ENCODE measurements at regions not wholly inside any gene's neighbourhood (a gene's known extent, or its start where the extent isn't known, plus 50 kb on each side); places are given as distances from the start of the nearest gene placed in this dataset.

GRCh38 chr20:3354247-3354646, 53.2 kb downstream of the DNAAF9 start:
- DNase-seq: no peak

GRCh38 chr20:3353646-3354045, 53.8 kb downstream of the DNAAF9 start:
- no peak for DNase-seq

- no peak for DNase-seq
Observed at GRCh38 chr20:3352202-3352601, 55.3 kb downstream of the DNAAF9 start.

GRCh38 chr20:3350422-3350821, 57.0 kb downstream of the DNAAF9 start:
- no peak for DNase-seq

GRCh38 chr20:3349786-3350185, 57.7 kb downstream of the DNAAF9 start:
- DNase-seq: no peak

- DNase-seq: no peak
Observed at GRCh38 chr20:3342766-3343165, 64.7 kb downstream of the DNAAF9 start.

GRCh38 chr20:3340443-3340842, 67.0 kb downstream of the DNAAF9 start:
- DNase-seq: no peak

GRCh38 chr20:3339571-3339970, 67.9 kb downstream of the DNAAF9 start:
- no peak for DNase-seq

GRCh38 chr20:3339076-3339475, 68.4 kb downstream of the DNAAF9 start:
- no peak for DNase-seq

GRCh38 chr20:3334156-3334943, 73.1 kb downstream of the DNAAF9 start:
- no peak for DNase-seq

GRCh38 chr20:3330046-3330741, 77.3 kb downstream of the DNAAF9 start:
- DNase-seq: no peak

- DNase-seq: peak in 1 of 2 donors; percentile 21
Observed at GRCh38 chr20:3328501-3328900, 79.0 kb downstream of the DNAAF9 start.

- no peak for DNase-seq
Observed at GRCh38 chr20:3326779-3327521, 80.5 kb downstream of the DNAAF9 start.

GRCh38 chr20:3325864-3326263, 81.6 kb downstream of the DNAAF9 start:
- DNase-seq: no peak

GRCh38 chr20:3323398-3323797, 84.1 kb downstream of the DNAAF9 start:
- peak in 1 of 2 donors; percentile 26 for DNase-seq

- no peak for DNase-seq
Observed at GRCh38 chr20:3318226-3318884, 79.4 kb upstream of the SLC4A11 start.

GRCh38 chr20:3316136-3316535, 77.1 kb upstream of the SLC4A11 start:
- no peak for DNase-seq

GRCh38 chr20:3315136-3315535, 76.1 kb upstream of the SLC4A11 start:
- no peak for DNase-seq

GRCh38 chr20:3314391-3314790, 75.4 kb upstream of the SLC4A11 start:
- DNase-seq: no peak

GRCh38 chr20:3313683-3314065, 74.7 kb upstream of the SLC4A11 start:
- DNase-seq: no peak

- no peak for DNase-seq
Observed at GRCh38 chr20:3312940-3313682, 74.1 kb upstream of the SLC4A11 start.

GRCh38 chr20:3311623-3312022, 72.6 kb upstream of the SLC4A11 start:
- DNase-seq: no peak
